ENCODE measurements at regions not wholly inside any gene's neighbourhood (a gene's known extent, or its start where the extent isn't known, plus 50 kb on each side); places are given as distances from the start of the nearest gene placed in this dataset.

GRCh38 chr13:85663856-85664255 is 135.4 kb downstream of the SLITRK6 start:
- no peak for FAIRE-seq

GRCh38 chr13:85662186-85662585 is 137.0 kb downstream of the SLITRK6 start:
- no peak for FAIRE-seq

- no peak for FAIRE-seq
Measured at GRCh38 chr13:85661675-85662074, 137.5 kb downstream of the SLITRK6 start.

GRCh38 chr13:85659493-85659892 is 139.7 kb downstream of the SLITRK6 start:
- no peak for FAIRE-seq

- no peak for FAIRE-seq
Measured at GRCh38 chr13:85657942-85658341, 141.3 kb downstream of the SLITRK6 start.

- FAIRE-seq, result peak; percentile 83
Measured at GRCh38 chr13:85655040-85655439, 144.2 kb downstream of the SLITRK6 start.

- no peak for FAIRE-seq
Measured at GRCh38 chr13:85654227-85654626, 145.0 kb downstream of the SLITRK6 start.

- no peak for FAIRE-seq
Measured at GRCh38 chr13:85653681-85654080, 145.5 kb downstream of the SLITRK6 start.

GRCh38 chr13:85652491-85652890 is 146.7 kb downstream of the SLITRK6 start:
- no peak for FAIRE-seq

GRCh38 chr13:85651440-85651839 is 147.8 kb downstream of the SLITRK6 start:
- FAIRE-seq, result no peak

GRCh38 chr13:85650613-85651012 is 148.6 kb downstream of the SLITRK6 start:
- FAIRE-seq, result no peak

GRCh38 chr13:85640727-85641126 is 158.5 kb downstream of the SLITRK6 start:
- no peak for FAIRE-seq

GRCh38 chr13:85638815-85639393 is 160.3 kb downstream of the SLITRK6 start:
- FAIRE-seq, result no peak

GRCh38 chr13:85638265-85638664 is 161.0 kb downstream of the SLITRK6 start:
- FAIRE-seq, result no peak

GRCh38 chr13:85632526-85633195 is 166.6 kb downstream of the SLITRK6 start:
- FAIRE-seq, result no peak

GRCh38 chr13:85631801-85632200 is 167.4 kb downstream of the SLITRK6 start:
- no peak for FAIRE-seq

GRCh38 chr13:85626603-85627002 is 172.6 kb downstream of the SLITRK6 start:
- FAIRE-seq, result no peak

GRCh38 chr13:85619321-85619720 is 179.9 kb downstream of the SLITRK6 start:
- no peak for FAIRE-seq

- FAIRE-seq, result no peak
Measured at GRCh38 chr13:85618521-85618920, 180.7 kb downstream of the SLITRK6 start.

GRCh38 chr13:85616275-85616674 is 182.9 kb downstream of the SLITRK6 start:
- FAIRE-seq, result no peak

GRCh38 chr13:85615031-85615430 is 184.2 kb downstream of the SLITRK6 start:
- no peak for FAIRE-seq

- FAIRE-seq, result no peak
Measured at GRCh38 chr13:85610024-85610423, 189.2 kb downstream of the SLITRK6 start.

GRCh38 chr13:85608255-85608829 is 190.9 kb downstream of the SLITRK6 start:
- FAIRE-seq, result no peak

GRCh38 chr13:85603735-85604134 is 195.5 kb downstream of the SLITRK6 start:
- FAIRE-seq, result no peak
